Stimulated activated CD8-positive, alpha-beta memory T cell treated with anti-CD3 and anti-CD28 coated beads, Interleukin-4, amount 100 ng/mL, for 24 hours (primary cell): ENCODE measurements at regions not wholly inside any gene's neighbourhood (a gene's known extent, or its start where the extent isn't known, plus 50 kb on each side); places are given as distances from the start of the nearest gene placed in this dataset.

Experiments
- DNase-seq: peaks from one replicate; pipeline ENCODE4 v3.0.0-alpha.2; 2020; ENCODE audit warnings: low read depth

DNA sequence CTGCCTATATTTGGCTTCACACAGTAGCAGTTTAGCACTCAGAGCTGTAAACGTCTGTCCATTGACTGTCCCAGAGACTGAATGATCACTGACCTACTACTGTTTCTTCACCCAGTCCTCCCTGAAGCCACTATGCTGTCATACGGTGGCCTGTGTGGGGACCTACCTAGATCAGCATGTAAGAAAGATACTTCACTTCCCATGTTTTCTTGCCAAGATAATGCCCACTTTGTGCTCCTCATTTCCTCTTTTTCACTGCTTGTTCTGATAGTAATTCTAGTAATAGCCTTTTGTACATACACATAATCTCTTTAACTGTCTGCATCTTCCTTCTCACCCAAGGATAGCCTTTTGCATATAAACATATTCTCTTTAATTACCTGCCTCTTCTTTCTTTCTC is 109.9 kb upstream of the TIAM2 start:
- no peak for DNase-seq

DNA sequence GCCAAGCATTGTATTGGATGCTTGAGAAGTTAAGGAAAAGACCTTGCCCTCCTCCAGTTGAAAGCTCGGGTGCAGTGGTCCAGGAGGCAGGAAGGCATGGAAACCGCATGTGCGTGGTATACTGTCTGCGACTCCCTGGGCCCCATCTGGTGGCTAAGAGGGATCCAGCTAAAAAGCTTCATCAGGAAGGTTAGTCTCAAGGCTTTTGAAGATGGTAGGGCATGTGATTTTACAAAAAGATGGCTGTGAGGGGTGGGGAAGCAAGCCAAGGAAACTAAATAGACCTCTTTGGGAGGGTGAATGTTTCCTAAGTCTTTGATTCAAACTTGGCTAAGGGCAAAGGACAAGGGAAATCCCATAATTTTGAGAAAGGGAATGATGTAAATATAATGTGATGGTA is 109.1 kb upstream of the TIAM2 start:
- DNase-seq, result no peak

DNA sequence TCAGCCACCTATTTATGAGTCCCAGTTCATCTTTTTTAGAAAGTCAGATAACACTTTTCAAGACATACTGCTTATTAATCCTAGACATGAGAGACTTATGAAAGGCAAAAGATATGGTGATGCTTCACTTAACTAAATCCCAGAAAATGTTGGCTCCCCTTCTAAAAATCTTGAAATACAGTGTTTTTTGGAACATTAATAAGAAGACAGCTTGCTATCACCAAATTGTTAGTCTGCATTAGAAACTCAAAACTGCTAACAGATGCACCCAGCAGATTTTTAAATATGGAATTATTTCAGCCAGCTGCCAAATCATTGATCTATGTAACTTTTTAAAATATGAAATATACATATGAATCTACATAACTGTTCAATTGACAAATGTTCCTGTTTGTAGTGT is 108.6 kb upstream of the TIAM2 start:
- DNase-seq, result no peak

DNA sequence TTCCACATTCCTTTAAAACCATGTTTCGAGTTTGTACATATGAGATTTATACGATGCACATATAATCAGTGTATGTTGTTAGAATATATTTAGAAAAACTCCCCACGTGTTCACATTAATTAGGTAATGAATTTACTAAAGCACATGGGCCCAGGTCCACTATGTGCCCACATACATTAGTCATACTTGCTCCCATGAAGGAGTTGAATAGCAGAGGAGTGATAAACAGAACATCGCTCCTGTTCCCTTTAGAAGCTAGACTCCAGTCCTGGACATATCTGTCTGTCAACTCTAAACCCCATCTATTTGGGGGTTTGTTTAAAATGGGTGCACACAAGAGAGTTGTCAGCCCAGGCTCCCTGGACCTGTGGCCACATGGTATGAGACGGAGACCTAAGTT is 108.1 kb upstream of the TIAM2 start:
- DNase-seq, result no peak

DNA sequence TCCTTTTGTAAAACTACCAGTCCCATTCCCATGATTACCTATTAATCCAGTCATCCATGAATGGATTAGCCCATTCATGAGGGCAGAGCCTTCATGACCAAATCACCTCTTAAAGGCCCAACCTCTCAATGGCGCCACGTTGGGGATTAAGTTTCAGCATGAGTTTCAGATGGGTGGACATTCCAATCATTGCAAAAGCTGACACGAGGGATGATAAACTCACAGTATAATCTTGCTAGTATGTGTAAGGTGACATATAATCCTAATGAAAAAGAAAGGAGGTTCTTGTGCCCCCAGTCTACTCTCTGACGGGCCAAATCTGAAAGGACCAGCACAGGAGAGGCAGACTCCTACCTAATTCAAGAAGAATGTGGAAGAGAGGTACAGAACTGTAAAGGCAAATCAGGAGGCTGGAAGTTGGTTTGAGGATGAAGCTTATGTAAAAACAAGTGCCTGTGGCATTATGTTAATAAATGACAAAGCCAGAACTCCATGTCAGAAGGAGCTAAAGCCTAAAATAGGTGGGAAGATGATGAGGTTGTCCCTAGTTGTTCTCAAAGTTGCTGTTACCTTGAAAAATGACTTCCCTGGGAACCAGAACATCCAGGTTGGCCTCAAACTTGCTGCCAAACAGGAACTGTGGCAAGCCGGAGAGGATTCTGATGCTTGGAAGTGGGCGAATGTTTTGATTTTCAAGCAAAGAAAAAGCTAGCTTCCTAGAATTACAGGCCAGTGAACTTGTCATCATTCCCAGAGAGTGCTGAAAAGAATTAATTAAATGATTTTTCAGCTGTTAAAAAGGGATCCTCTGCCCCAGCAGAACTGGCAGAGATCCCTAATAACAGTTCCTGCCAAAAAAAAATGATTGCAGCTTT is 106.5 kb upstream of the TIAM2 start:
- no peak for DNase-seq

DNA sequence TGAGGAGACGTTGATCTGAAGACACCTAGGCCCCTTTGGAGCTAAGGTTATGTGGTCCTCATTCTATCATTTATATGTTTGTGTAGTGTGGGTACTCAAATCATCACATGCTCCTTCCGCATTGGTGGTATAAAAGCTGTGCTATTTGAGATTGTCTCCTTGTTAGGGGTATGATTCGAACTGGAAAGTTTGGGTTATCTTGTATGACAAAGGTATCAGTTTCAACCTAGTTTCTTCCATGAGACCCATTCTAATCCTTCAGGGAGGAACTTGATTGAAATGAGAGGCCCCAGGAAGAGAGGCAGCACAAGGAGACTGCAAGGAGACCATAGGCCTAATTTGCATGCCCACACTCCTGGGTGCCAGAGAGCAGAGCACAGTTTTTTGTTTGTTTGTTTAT is 104.2 kb upstream of the TIAM2 start:
- no peak for DNase-seq

DNA sequence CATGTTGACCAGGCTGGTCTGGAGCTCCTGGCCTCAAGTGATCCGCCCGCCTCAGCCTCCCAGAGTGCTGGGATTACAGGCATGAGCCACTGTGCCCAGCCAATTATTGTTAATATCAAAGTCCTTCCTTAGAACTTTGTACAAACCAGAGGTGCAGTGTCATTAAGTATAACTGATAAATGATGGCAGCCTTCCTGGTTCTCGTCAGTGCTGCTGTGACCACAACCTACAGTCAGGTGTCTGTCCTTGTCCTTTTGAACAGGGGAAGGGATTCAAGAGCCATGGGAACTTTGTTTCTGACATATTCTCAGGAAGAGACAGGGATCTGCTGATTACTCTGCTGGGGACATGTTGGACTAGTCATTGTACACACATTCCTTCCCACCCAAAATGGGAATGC is 103.2 kb upstream of the TIAM2 start:
- DNase-seq, result no peak

DNA sequence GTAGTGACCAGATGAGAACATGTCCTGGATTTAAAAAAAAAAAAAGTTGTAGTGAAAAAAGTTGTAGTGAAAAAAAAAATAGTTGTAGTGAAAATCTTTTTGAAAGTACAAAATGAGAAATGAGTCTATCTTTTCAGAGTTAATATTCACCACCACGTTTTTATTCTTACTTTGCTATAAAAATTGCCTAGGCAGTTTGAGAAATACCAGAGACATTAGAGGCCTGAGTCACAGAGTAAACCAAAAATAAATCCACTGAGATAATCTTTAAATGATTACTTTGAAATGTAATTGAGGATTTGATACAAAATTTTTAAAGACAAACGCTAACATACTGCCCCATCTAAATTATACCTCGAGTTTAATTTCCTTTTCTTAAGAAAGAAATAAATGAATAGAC is 101.2 kb upstream of the TIAM2 start:
- no peak for DNase-seq

DNA sequence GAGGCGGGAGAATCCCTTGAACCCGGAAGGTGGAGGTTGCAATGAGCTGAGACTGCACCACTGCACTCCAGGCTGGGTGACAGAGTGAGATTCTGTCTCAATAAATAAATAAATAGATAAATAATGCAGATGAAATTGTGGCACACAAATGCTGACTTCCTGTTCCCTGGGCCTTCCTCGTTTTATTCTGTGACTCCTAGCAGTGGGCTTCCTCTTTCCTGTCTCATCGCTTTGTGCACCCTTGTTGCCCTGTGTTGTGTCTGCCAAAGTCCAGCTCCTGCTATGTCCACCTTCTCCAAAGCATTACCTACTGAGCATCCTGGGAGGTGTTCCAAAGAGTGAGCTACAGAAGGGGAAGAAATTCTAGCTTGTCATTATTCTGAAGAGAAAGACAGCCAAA is 100.2 kb upstream of the TIAM2 start:
- DNase-seq, result no peak

DNA sequence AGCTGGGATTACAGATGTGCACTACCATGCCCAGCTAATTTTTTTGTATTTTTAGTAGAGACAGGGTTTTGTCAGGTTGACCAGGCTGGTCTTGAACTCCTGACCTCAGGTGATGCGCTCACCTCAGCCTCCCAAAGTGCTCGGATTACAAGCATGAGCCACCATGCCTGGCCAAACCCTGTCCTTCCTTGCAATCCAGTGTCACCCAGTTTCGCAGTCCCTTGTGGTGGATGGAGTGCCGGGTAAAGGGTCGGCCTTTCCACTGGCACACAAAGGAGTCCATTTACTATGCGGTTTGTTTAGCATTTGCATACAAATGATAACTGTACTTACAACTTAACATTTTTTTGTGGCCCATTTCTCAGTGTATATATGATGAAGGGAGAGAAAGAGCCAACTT is 99.3 kb upstream of the TIAM2 start:
- DNase-seq, result no peak

DNA sequence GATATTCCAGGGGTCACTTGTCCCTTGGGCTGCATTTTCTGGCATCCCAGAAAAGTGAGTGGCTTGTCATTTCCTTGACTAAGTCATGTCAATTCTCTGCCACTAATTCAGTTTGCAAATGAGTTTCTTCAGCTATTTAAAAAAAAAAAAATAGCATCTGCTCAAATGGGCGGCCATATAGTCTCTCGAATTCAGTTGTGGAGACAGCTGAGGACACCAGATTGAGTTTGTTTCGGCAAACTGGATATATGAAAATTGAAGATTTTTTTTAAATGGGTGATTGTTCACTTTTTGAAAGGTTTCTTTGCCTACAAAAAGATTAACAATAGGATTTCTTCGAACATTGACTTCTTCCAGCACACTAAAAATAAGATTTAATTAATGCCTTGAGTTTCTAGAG is 96.3 kb upstream of the TIAM2 start:
- no peak for DNase-seq

DNA sequence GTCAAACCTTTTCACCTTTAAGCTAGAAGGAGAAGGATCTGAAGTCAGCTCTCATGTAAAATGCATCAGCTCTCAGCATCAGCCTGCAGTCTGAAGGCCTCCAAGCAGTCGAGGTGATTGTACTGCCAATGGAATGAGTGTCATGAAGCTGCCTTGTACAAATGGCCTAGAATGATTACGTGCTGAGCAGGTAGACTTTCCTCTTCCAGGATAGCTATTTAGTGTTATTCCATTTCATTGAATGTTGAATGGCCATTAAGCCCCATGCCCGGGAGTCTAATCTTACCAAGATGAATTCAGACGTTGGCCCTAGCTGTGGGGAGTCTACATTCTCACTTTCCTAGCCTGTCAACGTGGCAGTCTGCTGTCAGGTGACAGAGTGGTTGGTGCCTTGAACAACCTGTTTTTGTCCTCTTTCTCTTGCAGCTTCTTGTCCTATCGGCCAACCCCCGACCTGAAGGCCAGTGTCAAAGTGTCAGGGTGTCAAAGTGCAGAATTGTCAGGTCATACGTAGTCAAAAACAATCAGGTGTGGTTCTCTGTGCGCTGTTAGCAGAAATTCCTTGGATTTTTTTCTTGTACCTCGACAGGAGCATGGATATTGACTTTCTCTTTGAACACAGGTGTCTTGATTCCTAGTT is 95.2 kb upstream of the TIAM2 start:
- no peak for DNase-seq

DNA sequence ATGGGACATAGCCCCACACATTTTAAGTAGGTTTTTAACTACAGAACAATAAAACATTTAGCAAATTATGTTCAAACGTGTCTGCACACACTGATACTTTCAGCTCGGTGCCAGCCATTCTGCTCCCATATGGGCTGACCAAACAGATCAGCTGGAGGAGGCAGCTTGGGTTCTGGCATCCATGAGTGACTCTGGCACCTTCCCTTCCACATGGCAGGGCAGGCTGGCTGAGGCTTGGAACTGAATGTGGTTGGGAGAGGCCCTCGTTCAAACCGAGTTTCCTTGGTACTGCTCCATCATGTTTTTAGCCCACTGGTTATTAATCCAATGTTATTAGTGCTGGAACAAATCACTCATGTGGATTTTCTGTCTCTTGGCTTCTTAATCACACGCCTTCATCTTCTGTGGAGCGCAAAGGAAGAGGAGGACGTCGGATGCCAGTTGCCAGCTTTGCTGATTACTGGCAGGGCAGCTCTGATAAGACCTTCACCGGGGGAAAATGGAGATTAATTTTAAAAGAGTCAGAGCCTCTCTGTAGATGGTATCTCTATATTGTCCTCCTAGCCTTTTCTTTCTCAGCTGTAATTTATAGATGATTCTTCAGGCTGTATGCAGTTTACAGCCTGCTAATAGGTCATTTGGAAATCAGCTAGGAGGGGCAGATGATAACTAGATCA is 93.1 kb upstream of the TIAM2 start:
- no peak for DNase-seq

DNA sequence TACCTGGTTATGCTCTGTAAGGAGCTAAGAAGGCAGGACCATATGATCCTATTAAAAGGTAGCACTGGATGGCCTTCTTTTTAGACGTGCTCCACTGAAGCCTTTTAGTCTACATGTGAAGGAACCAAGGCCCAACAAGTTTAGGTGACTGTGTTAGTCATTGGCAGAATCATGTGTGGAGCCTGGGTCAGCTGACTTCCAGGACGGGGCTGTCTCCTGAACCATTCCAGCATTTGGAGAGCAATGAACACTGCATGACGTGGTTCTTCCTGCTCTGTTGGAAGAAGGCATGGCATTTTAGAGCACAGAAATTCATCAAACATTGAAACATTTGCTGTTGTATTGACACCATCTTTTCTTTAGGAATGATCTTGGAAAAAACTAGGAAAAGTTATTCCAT is 87.8 kb upstream of the TIAM2 start:
- no peak for DNase-seq

DNA sequence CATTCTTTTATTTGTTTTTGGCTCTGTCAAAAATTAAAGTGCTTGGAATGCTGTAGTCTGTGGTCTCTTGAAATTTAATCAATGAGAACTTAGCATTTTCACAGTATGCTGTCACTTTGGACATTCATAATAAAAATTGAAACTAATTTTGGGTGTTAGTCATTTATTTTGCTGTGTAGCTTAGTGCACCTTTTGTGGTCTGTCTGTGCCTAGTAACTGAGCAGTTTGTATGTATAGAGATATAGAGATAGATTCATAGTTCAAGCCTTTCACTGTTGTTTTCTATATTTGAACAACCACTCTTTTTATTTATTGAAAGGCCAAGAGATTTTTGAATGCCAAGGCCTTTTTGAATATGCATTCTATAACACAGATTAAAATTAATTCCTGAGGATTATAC is 86.4 kb upstream of the TIAM2 start:
- DNase-seq, result no peak

DNA sequence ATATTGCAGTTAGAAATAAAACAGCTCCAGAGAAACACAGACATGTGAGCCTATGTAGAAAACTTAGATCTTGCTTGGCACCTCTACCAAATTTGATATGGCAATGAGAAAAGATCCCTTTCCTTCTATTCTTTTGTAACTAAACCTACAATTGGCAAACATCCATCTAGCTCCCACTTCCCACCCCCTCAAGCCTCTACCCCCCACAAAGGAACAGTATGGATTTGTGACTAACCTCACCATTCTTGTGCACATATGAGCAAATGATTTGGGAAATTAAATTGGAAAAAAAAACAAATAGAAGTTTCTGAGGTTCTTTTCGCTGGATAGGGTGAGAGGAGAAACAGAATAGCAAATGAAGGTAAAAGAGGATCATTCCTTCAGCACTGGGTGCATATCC is 85.8 kb upstream of the TIAM2 start:
- no peak for DNase-seq

DNA sequence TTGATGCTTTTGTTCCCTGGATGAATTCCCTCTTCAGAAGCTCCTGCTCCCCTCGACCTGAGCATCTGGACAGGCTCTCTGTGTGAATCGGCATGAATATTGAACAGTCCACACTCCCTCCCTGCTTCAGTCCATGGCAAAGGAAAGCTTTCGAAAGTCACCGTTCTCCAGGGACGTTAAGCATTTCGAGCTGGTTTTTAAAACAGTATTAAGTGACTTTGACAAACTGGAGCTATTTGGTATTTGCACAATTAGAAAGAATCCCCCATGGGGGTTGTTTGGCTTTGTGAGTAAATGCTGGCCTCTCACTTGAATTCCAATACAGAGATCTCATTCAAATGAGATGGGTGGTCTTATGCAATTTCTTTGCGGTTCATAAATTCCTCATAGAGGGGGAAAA is 85.3 kb upstream of the TIAM2 start:
- no peak for DNase-seq

DNA sequence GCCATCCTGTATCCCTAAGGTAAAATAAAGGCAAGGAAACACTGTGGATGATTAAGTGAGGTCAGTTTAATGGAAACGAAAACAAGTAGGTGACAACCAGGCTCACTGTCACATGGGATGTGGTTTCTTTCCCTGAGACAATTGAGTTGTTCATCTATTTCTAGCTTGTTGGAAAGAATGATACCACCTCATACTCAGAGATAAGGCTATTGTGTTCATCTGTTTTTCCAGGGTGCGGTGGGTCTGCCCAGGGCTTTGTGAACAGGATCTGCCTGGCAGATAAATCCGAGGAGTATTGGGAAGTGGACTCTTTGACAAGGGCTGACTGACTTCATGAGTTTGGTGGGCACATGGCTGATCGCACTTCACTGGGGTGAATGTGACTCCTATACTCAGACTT is 80.8 kb upstream of the TIAM2 start:
- DNase-seq, result no peak

DNA sequence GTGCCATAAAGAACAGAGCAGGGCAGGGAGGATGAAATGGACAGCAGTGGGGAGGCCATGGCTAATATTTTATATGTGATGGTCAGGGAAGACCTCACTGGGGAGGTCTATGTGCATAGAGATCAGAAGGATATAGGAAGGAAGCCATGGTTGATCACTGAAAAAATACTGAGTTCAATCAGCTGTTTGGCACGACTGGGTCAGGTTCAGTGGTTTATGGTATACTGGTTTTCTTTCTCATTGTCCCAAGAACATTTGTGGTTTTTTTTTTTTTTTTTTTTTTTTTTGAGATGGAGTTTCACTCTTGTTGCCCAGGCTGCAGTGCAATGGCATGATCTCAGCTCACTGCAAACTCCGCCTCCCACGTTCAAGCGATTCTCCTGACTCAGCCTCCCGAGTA is 78.3 kb upstream of the TIAM2 start:
- DNase-seq, result no peak

DNA sequence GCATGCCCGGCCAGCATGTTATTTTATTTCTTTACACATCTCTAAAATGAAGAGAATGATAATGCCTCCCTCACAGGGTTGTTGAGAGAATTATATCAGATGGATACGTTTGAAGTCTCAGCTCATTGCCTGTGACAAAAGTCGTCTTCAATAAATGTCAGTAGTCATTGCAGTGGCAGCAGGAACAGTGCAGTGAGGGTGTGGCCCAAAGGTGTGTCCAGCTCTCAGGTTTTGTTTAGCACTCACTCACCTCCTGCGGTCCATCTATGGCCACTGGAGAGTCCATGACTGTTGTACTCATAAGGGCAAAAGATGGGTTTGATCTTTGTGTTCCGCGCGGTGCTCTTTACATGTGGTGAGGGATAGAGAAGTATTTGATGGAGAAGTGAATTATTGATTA is 77.2 kb upstream of the TIAM2 start:
- no peak for DNase-seq

DNA sequence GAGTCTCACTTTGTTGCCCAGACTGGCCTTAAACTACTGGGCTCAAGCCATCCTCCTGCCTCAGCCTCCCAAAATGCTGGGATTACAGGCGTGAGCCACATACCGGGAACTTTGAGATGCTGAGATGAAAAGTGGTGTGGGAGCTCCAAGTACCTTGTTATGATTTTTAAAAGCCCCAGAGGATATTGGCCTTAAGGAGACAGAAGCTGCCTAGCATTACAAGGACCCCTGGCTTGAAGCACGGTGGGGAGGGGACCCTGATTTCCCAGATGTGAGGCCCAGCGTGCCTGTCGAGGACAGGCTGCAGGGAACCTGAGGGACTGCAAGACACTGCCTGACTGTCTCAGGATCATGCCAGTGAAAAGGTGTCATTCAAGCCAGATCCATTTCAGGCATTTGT is 75.3 kb upstream of the TIAM2 start:
- DNase-seq, result no peak

DNA sequence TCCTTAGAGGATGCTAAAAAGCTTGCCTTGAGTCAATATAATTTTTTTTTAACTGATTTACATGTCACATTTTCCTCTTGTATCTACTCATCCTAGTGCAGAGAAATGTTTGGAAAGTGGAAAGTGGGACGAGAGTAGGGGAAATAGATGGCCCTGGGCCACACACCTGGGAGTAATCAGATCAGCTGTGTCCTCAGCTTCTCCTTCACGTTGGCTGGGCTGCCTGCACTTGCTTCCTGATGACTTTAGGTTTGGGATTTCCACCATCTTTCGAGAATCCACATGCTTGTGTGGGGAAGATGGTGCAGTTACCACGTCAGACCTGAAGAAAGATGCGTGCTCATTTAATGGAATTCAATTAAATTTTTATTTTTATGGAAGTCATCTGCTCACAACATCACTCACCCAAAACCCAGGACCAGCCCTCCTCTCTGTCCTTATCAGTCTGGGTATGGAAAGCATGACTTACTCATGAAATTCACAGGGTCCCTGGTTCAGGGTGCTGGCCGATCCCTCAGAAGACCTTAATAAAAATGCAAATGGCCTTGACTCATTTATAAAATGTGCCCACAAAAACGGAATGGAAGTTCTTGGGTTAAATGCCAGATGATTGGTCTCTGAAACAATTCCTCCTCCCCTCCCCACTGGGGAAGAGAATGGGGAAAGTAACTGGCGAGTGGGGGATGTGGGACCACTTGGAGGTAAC is 74.5 kb upstream of the TIAM2 start:
- DNase-seq, result no peak

DNA sequence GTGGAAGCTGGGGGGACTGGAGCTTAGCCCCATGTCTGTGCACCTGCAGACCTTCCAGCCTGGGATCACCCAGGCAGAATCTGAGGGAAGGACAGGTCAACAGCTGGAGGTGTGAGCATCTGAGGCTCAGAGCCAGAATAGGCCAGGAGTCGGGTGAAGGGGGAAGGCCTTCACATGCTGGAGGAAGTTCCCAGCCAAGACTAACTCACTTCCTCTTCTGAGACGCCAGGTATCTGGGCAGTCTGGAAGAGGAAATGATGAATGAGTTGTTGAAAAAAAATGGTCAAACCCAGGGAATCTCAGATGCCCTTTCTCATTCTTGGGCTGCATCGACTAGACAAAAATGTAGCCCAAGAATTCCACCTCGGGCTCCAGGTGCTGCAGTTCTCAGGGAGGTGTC is 73.6 kb upstream of the TIAM2 start:
- DNase-seq, result no peak
